ENCODE measurements at regions not wholly inside any gene's neighbourhood (a gene's known extent, or its start where the extent isn't known, plus 50 kb on each side); places are given as distances from the start of the nearest gene placed in this dataset.
"Not testable (repeated sequence)": the region's sequence is repeated elsewhere in the genome, so short reads cannot be mapped to it uniquely, and the experiment has no call there.

GRCh38 chr22:22756551-22757201, 112.3 kb downstream of the GGTLC2 start:
- not testable (repeated sequence) for DNase-seq (ENCODE audit: low spot score)

GRCh38 chr22:22758101-22758807, 113.8 kb downstream of the GGTLC2 start:
- not testable (repeated sequence) for DNase-seq (ENCODE audit: low spot score)

- DNase-seq (ENCODE audit: low spot score) = no peak
Observed at GRCh38 chr22:22759371-22759770, 115.0 kb downstream of the GGTLC2 start.

- no peak for DNase-seq (ENCODE audit: low spot score)
Observed at GRCh38 chr22:22759889-22760546, 115.6 kb downstream of the GGTLC2 start.

GRCh38 chr22:22761606-22761962, 117.2 kb downstream of the GGTLC2 start:
- no peak for DNase-seq (ENCODE audit: low spot score)

GRCh38 chr22:22761963-22762772, 117.8 kb downstream of the GGTLC2 start:
- DNase-seq (ENCODE audit: low spot score) = no peak

GRCh38 chr22:22763512-22763911, 119.1 kb downstream of the GGTLC2 start:
- no peak for DNase-seq (ENCODE audit: low spot score)

GRCh38 chr22:22764085-22764484, 119.7 kb downstream of the GGTLC2 start:
- DNase-seq (ENCODE audit: low spot score) = no peak

GRCh38 chr22:22767876-22768602, 119.6 kb upstream of the IGLL5 start:
- DNase-seq (ENCODE audit: low spot score) = no peak

GRCh38 chr22:22768885-22769284, 118.7 kb upstream of the IGLL5 start:
- DNase-seq (ENCODE audit: low spot score) = no peak

- DNase-seq (ENCODE audit: low spot score) = no peak
Observed at GRCh38 chr22:22769434-22770279, 118.0 kb upstream of the IGLL5 start.

GRCh38 chr22:22770280-22770871, 117.2 kb upstream of the IGLL5 start:
- DNase-seq (ENCODE audit: low spot score) = peak; percentile 22

- DNase-seq (ENCODE audit: low spot score) = no peak
Observed at GRCh38 chr22:22770881-22771280, 116.7 kb upstream of the IGLL5 start.

GRCh38 chr22:22771696-22772377, 115.8 kb upstream of the IGLL5 start:
- DNase-seq (ENCODE audit: low spot score) = no peak

- DNase-seq (ENCODE audit: low spot score) = no peak
Observed at GRCh38 chr22:22772396-22772795, 115.2 kb upstream of the IGLL5 start.

- DNase-seq (ENCODE audit: low spot score) = no peak
Observed at GRCh38 chr22:22772883-22773282, 114.7 kb upstream of the IGLL5 start.

GRCh38 chr22:22773427-22773826, 114.2 kb upstream of the IGLL5 start:
- DNase-seq (ENCODE audit: low spot score) = no peak

- no peak for DNase-seq (ENCODE audit: low spot score)
Observed at GRCh38 chr22:22773979-22774604, 113.5 kb upstream of the IGLL5 start.

GRCh38 chr22:22774762-22775161, 112.9 kb upstream of the IGLL5 start:
- not testable (repeated sequence) for DNase-seq (ENCODE audit: low spot score)

Data from A172 (cell line).